K562 (cell line): ENCODE measurements at regions not wholly inside any gene's neighbourhood (a gene's known extent, or its start where the extent isn't known, plus 50 kb on each side); places are given as distances from the start of the nearest gene placed in this dataset.

Experiments
- ATAC-seq: fragments of 200-7000 bp; cut with Tn5 transposase; 3 replicates; pipeline ENCODE4 v1.9.1; 2020; ENCODE audit warnings: moderate library complexity
- BruUV-seq: library from RNA; stranded (reverse); fragments of 400-500 nt; replicated peaks from 2 replicates; lab custom pipeline; 2021; lab: Mats Ljungman, UMichigan
- CTCF ChIA-PET: fragments of 300-600 bp; formaldehyde crosslinking; extraction: SDS; loops from one replicate; lab custom pipeline; 2021; ENCODE audit warnings: low intra/inter-chr PET ratio; lab: Yijun Ruan, JAX
- POLR2A ChIA-PET: fragments of 300-600, 350-650 bp; sonication (Branson Sonifier 250); formaldehyde crosslinking; extraction: SDS; loops from one replicate; lab custom pipeline; 2021; ENCODE audit warnings: antibody characterized with exemption, inconsistent platforms; lab: Yijun Ruan, JAX
- DNase-seq, 4 experiments: peaks; one replicate each; pipeline versions ENCODE4 v3.0.0 to v3.0.0-alpha.2; 2011 to 2018; ENCODE audit warnings: low spot score in 3 of 4, mixed read lengths in 3 of 4; ENCODE audit errors: extremely low read depth in 1 of 4
- FAIRE-seq: peaks from 2 replicates; lab custom pipeline; 2011; peaks lifted over from hg19 to GRCh38; lab: Jason Lieb, UNC
- H2AFZ ChIP-seq: 2 replicates; pipeline ENCODE4 v1.6.0; 2011; ENCODE audit warnings: low read depth, low read length, control low read depth, inconsistent platforms
- H3K27ac ChIP-seq: fragments of 200-600 bp; 3 replicates; pipeline ENCODE4 v1.8.0; 2011; ENCODE audit warnings: low read depth, mild to moderate bottlenecking, control low read depth, inconsistent platforms, low read length, moderate library complexity, mixed read lengths; ENCODE audit errors: extremely low read depth
- H3K27me3 ChIP-seq, 2 experiments: fragments of 300-600 bp in 1 of 2; 2 replicates in 1 of 2; 3 replicates in 1 of 2; pipeline versions ENCODE4 v1.6.0 to v1.8.0; 2011; ENCODE audit warnings: inconsistent platforms in 2 of 2, low read length in 2 of 2, mild to moderate bottlenecking in 1 of 2, mixed read lengths in 1 of 2, moderate library complexity in 1 of 2; ENCODE audit not compliant: control insufficient read depth in 2 of 2, insufficient read depth in 2 of 2
- H3K36me3 ChIP-seq: fragments of 300-600 bp; 3 replicates; pipeline ENCODE4 v1.8.0; 2011; ENCODE audit warnings: mild to moderate bottlenecking, low read length, inconsistent platforms; ENCODE audit not compliant: control insufficient read depth, insufficient read depth
- H3K4me1 ChIP-seq, 2 experiments: fragments of 200-600 bp in 1 of 2; replicated peaks in 1 of 2; 2 replicates in 1 of 2; 3 replicates in 1 of 2; pipeline versions ENCODE4 v1.5.1 to v1.8.0; 2011; ENCODE audit warnings: inconsistent platforms in 2 of 2, low read length in 2 of 2, mild to moderate bottlenecking in 1 of 2, mixed read lengths in 1 of 2, moderate library complexity in 1 of 2; ENCODE audit not compliant: control insufficient read depth in 2 of 2, insufficient read depth in 2 of 2
- H3K4me2 ChIP-seq: 2 replicates; pipeline ENCODE4 v1.6.1; 2011; ENCODE audit warnings: low read length, control low read depth, inconsistent platforms, mixed read lengths; ENCODE audit not compliant: insufficient read depth
- H3K4me3 ChIP-seq: fragments of 200-600 bp; sonication (generic), shearing (Covaris generic); 2 replicates; pipeline ENCODE4 v1.5.1; 2016; ENCODE audit warnings: control low read depth, inconsistent platforms
- H3K79me2 ChIP-seq: fragments of 200-600 bp; 3 replicates; pipeline ENCODE4 v1.8.0; 2011; ENCODE audit warnings: low read length, inconsistent platforms; ENCODE audit not compliant: control insufficient read depth, insufficient read depth
- H3K9ac ChIP-seq, 2 experiments: 2 replicates each; pipeline versions ENCODE4 v1.6.0 to v1.6.1; 2011; ENCODE audit warnings: low read depth in 2 of 2, low read length in 2 of 2, control low read depth in 1 of 2, inconsistent platforms in 1 of 2, mild to moderate bottlenecking in 1 of 2, mixed read lengths in 1 of 2; ENCODE audit not compliant: insufficient read depth in 1 of 2
- H3K9me1 ChIP-seq: one replicate; pipeline ENCODE4 v1.6.0; 2011; ENCODE audit warnings: inconsistent platforms, mild to moderate bottlenecking, low read length, moderate library complexity; ENCODE audit not compliant: control insufficient read depth, insufficient read depth
- H3K9me3 ChIP-seq: replicated peaks from 2 replicates; pipeline ENCODE4 v1.5.1; 2011; ENCODE audit warnings: low read depth, low read length, inconsistent platforms; ENCODE audit not compliant: control insufficient read depth, insufficient read depth
- H4K20me1 ChIP-seq: replicated peaks from 2 replicates; pipeline ENCODE4 v1.6.1; 2011; ENCODE audit warnings: low read length, inconsistent platforms, mixed read lengths; ENCODE audit not compliant: control insufficient read depth, insufficient read depth
- DACH1 ChIP-seq: fragments of 450-650 bp; IDR thresholded peaks from 2 replicates; pipeline ENCODE4 v1.6.1; 2018; ENCODE audit not compliant: partially characterized antibody
- HDAC1 ChIP-seq, 2 experiments: fragments of 450-650 bp; IDR thresholded peaks; 2 replicates each; pipeline ENCODE4 v1.6.1; 2016 to 2017; ENCODE audit warnings: inconsistent platforms in 1 of 2, mild to moderate bottlenecking in 1 of 2, moderate library complexity in 1 of 2
- MYBL2 ChIP-seq, 2 experiments: fragments of 450-650 bp in 1 of 2; sonication (generic) in 1 of 2; formaldehyde crosslinking in 1 of 2; IDR thresholded peaks; 2 replicates each; pipeline versions ENCODE4 v1.6.1 to v1.8.1; 2017 to 2022; ENCODE audit warnings: borderline replicate concordance in 1 of 2, inconsistent platforms in 1 of 2, low read depth in 1 of 2, mild to moderate bottlenecking in 1 of 2, missing genetic modification reagents in 1 of 2, moderate library complexity in 1 of 2
- NCOA2 ChIP-seq, 2 experiments: fragments of 450-650 bp; IDR thresholded peaks; 2 replicates each; pipeline ENCODE4 v1.6.1; 2018; ENCODE audit warnings: mild to moderate bottlenecking in 2 of 2, moderate library complexity in 1 of 2; ENCODE audit not compliant: partially characterized antibody in 2 of 2
- PCBP1 ChIP-seq: fragments of 200-400 bp; formaldehyde crosslinking; IDR thresholded peaks from 2 replicates; pipeline ENCODE4 v1.6.1; 2018; ENCODE audit warnings: mild to moderate bottlenecking, low read depth, low read length; ENCODE audit not compliant: poor library complexity, severe bottlenecking
- RFX5 ChIP-seq: IDR thresholded peaks from 2 replicates; pipeline ENCODE4 v1.6.1; 2011; ENCODE audit warnings: low read depth, mild to moderate bottlenecking, improper control_type of control experiment, low read length
- ZNF140 ChIP-seq: fragments of 250-450 bp; sonication (Bioruptor Pico); IDR thresholded peaks from 2 replicates; pipeline ENCODE4 v1.8.0; 2021; ENCODE audit warnings: moderate library complexity, mild to moderate bottlenecking, inconsistent platforms
- WGBS: fragments of 100-300 bp; shearing (Covaris generic); methylation state at CpG from one replicate; pipeline ENCODE4 v1.1.6; 2016; ENCODE audit warnings: low coverage, mixed read lengths; ENCODE audit not compliant: insufficient coverage; ENCODE audit errors: missing lambda C conversion rate; 5-methylcytosine and 5-hydroxymethylcytosine counted together
- in situ Hi-C: fragments of 300-500 bp; cut with MboI; formaldehyde crosslinking; loops from 4 replicates; pipeline ENCODE4 v1.15.0; 2018; ENCODE audit warnings: inconsistent platforms, mixed read lengths
- intact Hi-C: fragments of 100-400 bp; cut with micrococcal nuclease; formaldehyde crosslinking; loops from 2 replicates; pipeline ENCODE4 v1.14.2; 2022

- FAIRE-seq (no peak), DNase-seq (no peak), ATAC-seq (no peak)
- CTCF ChIA-PET: no interaction called here
- Histone ChIP-seq H3K27me3 (no peaks in the 10 kb centered on the region), H3K4me3 (no peak overlapping the region), H3K27ac (no peak overlapping the region), H3K4me2 (no peak overlapping the region), H3K79me2 (no peaks in the 10 kb centered on the region), H3K9me3 (no peaks in the 10 kb centered on the region), H2AFZ (no peak overlapping the region), H3K4me1 (no peaks in the 10 kb centered on the region), H3K9ac (no peak overlapping the region), H3K9me1 (no peaks in the 10 kb centered on the region), H4K20me1 (no peaks in the 10 kb centered on the region; the same call in 1 of the 2 replicates), H3K36me3 (no peaks in the 10 kb centered on the region)
- BruUV-seq: no TSS peak
- TF ChIP-seq MYBL2 (IDR thresholded peaks at IDR 0.05; ENCODE audit: low read depth) (no peak), MYBL2 (CRISPR knock-in tag; IDR thresholded peaks at IDR 0.05; ENCODE audit: borderline replicate concordance) (no peak), RFX5 (peak; percentile 56; the same call in 1 of the 2 replicates)
- POLR2A ChIA-PET: no interaction called here
- in situ Hi-C loops: no loop called here
- intact Hi-C loops: no loop called here
These were observed 386.9 kb downstream of the CETN3 start for GRCh38 chr5:90022711-90023053.

GRCh38 chr5:90022002-90022710 lies 387.4 kb downstream of the CETN3 start:
- H2AFZ ChIP-seq: no peak overlapping the region
- H3K9me3 ChIP-seq: no peaks in the 10 kb centered on the region
- H3K27ac ChIP-seq: no peak overlapping the region
- H3K9ac ChIP-seq: no peak overlapping the region
- H3K27me3 ChIP-seq: no peaks in the 10 kb centered on the region
- no peak overlapping the region for H3K4me3 ChIP-seq
- H4K20me1 ChIP-seq: no peaks in the 10 kb centered on the region; the same call in 1 of the 2 replicates
- in situ Hi-C loops (no loop called here), intact Hi-C loops (no loop called here)
- no peak for DNase-seq
- no TSS peak for BruUV-seq
- no peaks in the 10 kb centered on the region for H3K79me2 ChIP-seq
- no peak for TF ChIP-seq ZNF140 (CRISPR knock-in tag)
- no peak for TF ChIP-seq DACH1
- no peak for TF ChIP-seq PCBP1
- TF ChIP-seq HDAC1 (IDR thresholded peaks at IDR 0.05): no peak
- TF ChIP-seq NCOA2 (IDR thresholded peaks at IDR 0.05; ENCODE audit: partially characterized antibody in 2 of 2): no peak
- no peaks in the 10 kb centered on the region for H3K9me1 ChIP-seq
- H3K4me1 ChIP-seq: no peaks in the 10 kb centered on the region
- no peak for ATAC-seq
- WGBS: 0% methylated on average over 1 of the region's 1 CpG
- H3K36me3 ChIP-seq: no peaks in the 10 kb centered on the region
- ChIA-PET CTCF (no interaction called here), POLR2A (no interaction called here)
- H3K4me2 ChIP-seq: no peak overlapping the region
- no peak for FAIRE-seq
